ENCODE measurements at regions not wholly inside any gene's neighbourhood (a gene's known extent, or its start where the extent isn't known, plus 50 kb on each side); places are given as distances from the start of the nearest gene placed in this dataset.

- TF ChIP-seq CEBPB (IDR thresholded peaks at IDR 0.05; ENCODE audit: low read depth, low read length) (no peak), CTCF (conservative IDR thresholded peaks at IDR 0.05; ENCODE audit: low read depth, low read length) (no peak), RFX5 (IDR thresholded peaks at IDR 0.05; ENCODE audit: low read depth, low read length) (no peak), USF2 (IDR thresholded peaks at IDR 0.05; ENCODE audit: low read depth, low read length) (no peak), ELK1 (IDR thresholded peaks at IDR 0.05; ENCODE audit: borderline replicate concordance, low read depth, low read length) (no peak), RCOR1 (IDR thresholded peaks at IDR 0.05; ENCODE audit: insufficient replicate concordance, low read length) (no peak), POLR2A (IDR thresholded peaks at IDR 0.05; ENCODE audit: low read depth, low read length) (no peak), FOS (IDR thresholded peaks at IDR 0.05; ENCODE audit: low read depth, low read length) (no peak), CHD1 (IDR thresholded peaks at IDR 0.05; ENCODE audit: low read depth, low read length) (no peak), RAD21 (IDR thresholded peaks at IDR 0.05; ENCODE audit: low read length) (no peak)
These were observed 116.4 kb upstream of the DGKB start for GRCh38 chr7:15018981-15019380.

All from IMR-90 (cell line).